ENCODE measurements at regions not wholly inside any gene's neighbourhood (a gene's known extent, or its start where the extent isn't known, plus 50 kb on each side); places are given as distances from the start of the nearest gene placed in this dataset.

- TF ChIP-seq CTCF (IDR thresholded peaks at IDR 0.05; ENCODE audit: low read depth, low read length), result no peak
- TF ChIP-seq EZH2phosphoT487 (IDR thresholded peaks at IDR 0.05; ENCODE audit: low read depth), result no peak
Measured at GRCh38 chr13:89496478-89496877, 1825.3 kb downstream of the SLITRK5 start.

Measured in OCI-LY3 (cell line).